ENCODE measurements at regions not wholly inside any gene's neighbourhood (a gene's known extent, or its start where the extent isn't known, plus 50 kb on each side); places are given as distances from the start of the nearest gene placed in this dataset.
"Not testable (repeated sequence)": the region's sequence is repeated elsewhere in the genome, so short reads cannot be mapped to it uniquely, and the experiment has no call there.

GRCh38 chr6:81562169-81562568 is 190.3 kb downstream of the TENT5A start:
- DNase-seq (ENCODE audit: low spot score) = peak; percentile 2

- DNase-seq (ENCODE audit: low spot score) = no peak
Observed at GRCh38 chr6:81561731-81562130, 190.8 kb downstream of the TENT5A start.

GRCh38 chr6:81561071-81561564 is 191.4 kb downstream of the TENT5A start:
- DNase-seq (ENCODE audit: low spot score) = peak; percentile 74

GRCh38 chr6:81557811-81558210 is 194.7 kb downstream of the TENT5A start:
- no peak for DNase-seq (ENCODE audit: low spot score)

- no peak for DNase-seq (ENCODE audit: low spot score)
Observed at GRCh38 chr6:81556551-81556950, 195.9 kb downstream of the TENT5A start.

GRCh38 chr6:81553216-81553615 is 199.3 kb downstream of the TENT5A start:
- DNase-seq (ENCODE audit: low spot score) = no peak

- no peak for DNase-seq (ENCODE audit: low spot score)
Observed at GRCh38 chr6:81552644-81553043, 199.8 kb downstream of the TENT5A start.

GRCh38 chr6:81547149-81547548 is 205.3 kb downstream of the TENT5A start:
- DNase-seq (ENCODE audit: low spot score) = no peak

GRCh38 chr6:81534934-81535465 is 217.5 kb downstream of the TENT5A start:
- no peak for DNase-seq (ENCODE audit: low spot score)

GRCh38 chr6:81531869-81532561 is 220.5 kb downstream of the TENT5A start:
- DNase-seq (ENCODE audit: low spot score) = no peak

- DNase-seq (ENCODE audit: low spot score) = no peak
Observed at GRCh38 chr6:81517455-81517854, 235.0 kb downstream of the TENT5A start.

- DNase-seq (ENCODE audit: low spot score) = no peak
Observed at GRCh38 chr6:81515562-81516453, 236.7 kb downstream of the TENT5A start.

GRCh38 chr6:81514195-81514594 is 238.3 kb downstream of the TENT5A start:
- not testable (repeated sequence) for DNase-seq (ENCODE audit: low spot score)

- DNase-seq (ENCODE audit: low spot score) = no peak
Observed at GRCh38 chr6:81511423-81511822, 241.1 kb downstream of the TENT5A start.

GRCh38 chr6:81495999-81496398 is 256.5 kb downstream of the TENT5A start:
- DNase-seq (ENCODE audit: low spot score) = no peak

GRCh38 chr6:81491454-81492101 is 260.9 kb downstream of the TENT5A start:
- DNase-seq (ENCODE audit: low spot score) = no peak

- DNase-seq (ENCODE audit: low spot score) = no peak
Observed at GRCh38 chr6:81487489-81487888, 265.0 kb downstream of the TENT5A start.

GRCh38 chr6:81486234-81486633 is 266.2 kb downstream of the TENT5A start:
- no peak for DNase-seq (ENCODE audit: low spot score)

- no peak for DNase-seq (ENCODE audit: low spot score)
Observed at GRCh38 chr6:81485395-81485794, 267.1 kb downstream of the TENT5A start.

GRCh38 chr6:81484251-81484650 is 268.2 kb downstream of the TENT5A start:
- no peak for DNase-seq (ENCODE audit: low spot score)

GRCh38 chr6:81480139-81480538 is 272.3 kb downstream of the TENT5A start:
- DNase-seq (ENCODE audit: low spot score) = no peak

GRCh38 chr6:81476881-81477280 is 275.6 kb downstream of the TENT5A start:
- DNase-seq (ENCODE audit: low spot score) = no peak

Data from SW480 (cell line).